HG03135 (cell line): ENCODE measurements at regions not wholly inside any gene's neighbourhood (a gene's known extent, or its start where the extent isn't known, plus 50 kb on each side); places are given as distances from the start of the nearest gene placed in this dataset.

Source experiments
- ATAC-seq: cut with Tn5 transposase; IDR thresholded peaks from one replicate; pipeline ENCODE4 v1.9.1; 2021; ENCODE audit warnings: mild to moderate bottlenecking, moderate library complexity; ENCODE audit not compliant: unreplicated experiment

GRCh38 chr10:128723631-128724205 is 597.5 kb upstream of the MKI67 start:
- ATAC-seq = no peak

DNA sequence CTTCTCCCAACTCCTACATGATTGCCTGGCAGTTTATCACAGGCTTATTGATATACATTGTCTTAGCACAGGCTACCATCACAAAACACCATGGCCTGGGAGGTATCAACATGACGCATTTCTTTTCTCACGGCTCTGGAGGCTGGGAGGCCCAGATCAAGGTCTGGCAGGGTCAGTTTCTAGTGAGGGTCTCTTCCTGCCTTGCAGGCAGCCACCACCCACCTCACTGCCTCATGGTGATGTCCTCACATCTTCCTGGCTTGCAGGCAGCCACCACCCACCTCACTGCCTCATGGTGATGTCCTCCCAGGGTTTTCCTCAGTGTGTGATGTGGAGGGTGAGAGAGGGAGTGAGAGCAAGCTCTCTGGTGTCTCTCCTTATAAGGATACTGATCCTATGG is 599.3 kb upstream of the MKI67 start:
- ATAC-seq = no peak

DNA sequence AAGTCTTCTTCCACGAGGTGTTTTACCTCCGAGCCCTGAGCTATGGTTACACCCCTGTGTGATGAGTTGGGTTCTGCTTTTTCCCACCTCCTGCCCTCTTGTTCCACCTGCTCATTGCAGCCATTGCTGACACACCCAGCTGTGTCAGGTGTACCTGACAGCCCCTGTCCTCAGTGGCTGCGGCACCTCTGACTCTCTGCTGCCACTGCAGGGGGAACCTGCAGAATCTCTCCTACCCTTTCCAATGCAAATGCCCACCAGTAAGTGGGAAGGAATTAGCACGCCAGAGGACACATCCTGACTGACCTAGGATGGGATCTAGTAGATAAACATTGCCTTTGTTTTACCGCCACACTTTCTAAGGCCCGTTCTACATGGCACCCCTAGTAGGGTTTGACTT is 600.9 kb upstream of the MKI67 start:
- ATAC-seq = no peak

GRCh38 chr10:128729910-128730420 is 603.7 kb upstream of the MKI67 start:
- no peak for ATAC-seq

GRCh38 chr10:128730922-128731321 is 604.7 kb upstream of the MKI67 start:
- ATAC-seq = no peak

DNA sequence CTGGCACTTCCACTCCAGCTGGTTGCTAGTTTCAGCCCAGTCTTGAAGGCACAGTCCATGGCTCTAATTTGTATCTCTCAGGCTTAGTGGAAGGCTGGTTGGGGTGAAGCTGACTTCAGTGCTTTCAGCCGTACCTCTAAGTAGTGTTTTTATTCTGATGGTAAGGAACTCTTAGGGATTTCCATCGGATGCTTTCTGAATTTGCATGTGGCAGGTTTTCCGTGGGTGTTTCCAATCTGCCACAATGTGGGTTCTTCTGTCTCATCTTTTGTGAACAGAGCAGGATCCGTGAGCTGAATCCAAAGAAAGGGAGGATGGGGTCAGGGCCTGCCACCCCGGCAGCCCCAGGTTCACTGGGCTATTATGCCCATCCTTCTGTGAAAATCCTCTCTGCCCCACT is 607.9 kb upstream of the MKI67 start:
- no peak for ATAC-seq

DNA sequence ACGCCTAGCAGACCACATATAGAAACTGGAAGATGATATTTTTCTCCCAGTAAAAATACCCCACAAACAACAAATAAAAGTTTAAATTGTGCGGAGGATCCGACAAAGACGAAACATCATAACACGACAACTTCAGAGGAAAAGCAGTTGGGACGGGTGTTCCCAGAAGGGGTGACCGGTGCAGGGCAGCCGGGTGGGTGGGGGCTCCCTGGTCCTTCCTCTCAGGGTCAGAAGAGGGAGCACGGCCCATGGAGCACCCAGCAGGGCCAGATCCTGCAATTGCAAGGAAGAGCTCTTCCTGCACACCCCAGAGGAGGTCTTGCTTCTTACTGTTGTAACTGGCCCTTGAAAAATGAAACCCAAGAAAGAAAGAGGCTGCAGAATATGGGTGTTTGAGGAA is 608.5 kb upstream of the MKI67 start:
- ATAC-seq = no peak

GRCh38 chr10:128735996-128736395 is 609.8 kb upstream of the MKI67 start:
- no peak for ATAC-seq

DNA sequence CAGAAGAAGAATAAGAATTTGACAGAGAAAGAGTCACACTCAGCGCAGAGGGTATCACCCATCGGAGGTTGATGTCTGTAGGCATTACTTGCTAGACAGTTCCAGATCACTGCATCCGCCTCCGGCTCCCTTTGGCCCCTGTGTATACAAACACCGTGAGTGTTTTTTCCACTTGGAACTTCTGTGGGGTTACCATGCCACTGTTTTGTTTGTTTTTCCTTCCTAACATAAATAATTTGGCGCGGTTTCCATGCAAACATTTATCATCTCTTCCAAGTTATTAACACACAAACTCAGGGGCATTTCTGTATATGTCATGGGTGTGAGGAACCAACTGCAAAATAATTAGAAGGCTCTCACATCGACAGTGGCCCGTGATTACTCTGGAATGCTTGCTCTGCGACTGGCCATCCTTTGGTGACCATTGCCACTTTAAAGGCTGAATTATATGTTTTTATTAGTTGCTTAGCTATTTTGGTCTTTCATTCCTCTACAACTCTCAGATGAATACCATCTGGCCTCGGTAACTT is 612.2 kb upstream of the MKI67 start:
- ATAC-seq = no peak

- ATAC-seq = no peak
These were observed 613.7 kb upstream of the MKI67 start for GRCh38 chr10:128739930-128740329.

DNA sequence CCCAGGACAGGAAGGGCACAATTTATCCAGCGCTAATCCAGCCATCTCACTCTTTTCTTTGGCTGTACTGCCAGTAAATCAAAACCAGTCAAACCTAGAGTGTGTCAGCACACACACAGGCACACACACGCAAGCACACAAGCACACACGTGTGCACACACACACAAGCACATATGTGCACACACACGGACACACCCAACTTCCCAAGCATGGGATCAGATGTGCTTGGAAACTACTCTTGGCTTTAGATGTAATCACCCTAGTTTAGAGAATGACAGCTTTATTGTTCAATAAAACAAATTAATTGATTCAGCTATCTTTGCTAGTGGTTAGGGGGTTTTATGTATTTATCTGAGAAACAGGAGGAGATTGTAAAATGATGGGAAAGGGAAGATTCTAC is 615.0 kb upstream of the MKI67 start:
- no peak for ATAC-seq

DNA sequence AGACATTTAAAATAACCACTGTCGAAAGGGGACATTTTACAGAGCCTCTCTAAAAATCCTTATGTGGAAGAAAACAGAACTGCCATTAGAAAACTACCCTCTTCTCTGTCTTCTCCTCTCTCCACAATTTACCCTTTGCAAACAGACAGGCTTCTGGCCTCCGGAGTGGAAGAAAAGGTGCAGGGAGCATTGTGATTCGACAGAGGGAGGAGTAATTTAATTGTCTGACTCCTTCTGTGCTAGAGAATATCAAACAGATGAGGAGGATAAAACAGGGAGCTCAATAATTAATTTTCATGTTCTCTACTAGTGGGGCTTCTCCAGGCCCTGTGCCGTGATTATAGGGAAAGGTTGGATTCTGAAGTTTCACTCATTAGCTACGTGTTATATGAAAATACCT is 615.5 kb upstream of the MKI67 start:
- no peak for ATAC-seq

- ATAC-seq = no peak
These were observed 617.9 kb upstream of the MKI67 start for GRCh38 chr10:128744092-128744491.

DNA sequence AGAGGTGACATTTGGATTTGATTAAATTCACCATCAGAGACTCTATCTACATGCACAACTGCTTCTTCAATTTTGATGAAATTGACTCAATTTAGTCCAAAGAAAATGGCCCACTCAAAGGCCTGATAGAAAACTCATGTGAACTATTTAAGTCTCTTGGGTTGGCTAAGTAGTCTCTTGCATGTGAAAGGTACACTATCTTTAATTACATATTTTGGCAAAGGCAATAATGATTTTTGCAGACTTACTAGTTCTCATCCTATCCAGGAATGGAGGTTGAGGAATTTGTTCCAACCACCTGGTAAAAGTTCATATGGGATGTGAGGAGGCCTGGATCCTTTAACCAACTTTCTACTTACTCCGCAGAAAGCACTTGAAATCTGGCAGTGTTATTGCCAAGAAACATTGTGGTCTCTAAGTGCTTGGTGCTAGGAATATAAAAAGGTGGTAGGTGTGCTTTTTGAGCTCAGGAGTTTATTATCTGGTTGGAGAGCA is 618.6 kb upstream of the MKI67 start:
- no peak for ATAC-seq

GRCh38 chr10:128747582-128748346 is 621.5 kb upstream of the MKI67 start:
- ATAC-seq = no peak

DNA sequence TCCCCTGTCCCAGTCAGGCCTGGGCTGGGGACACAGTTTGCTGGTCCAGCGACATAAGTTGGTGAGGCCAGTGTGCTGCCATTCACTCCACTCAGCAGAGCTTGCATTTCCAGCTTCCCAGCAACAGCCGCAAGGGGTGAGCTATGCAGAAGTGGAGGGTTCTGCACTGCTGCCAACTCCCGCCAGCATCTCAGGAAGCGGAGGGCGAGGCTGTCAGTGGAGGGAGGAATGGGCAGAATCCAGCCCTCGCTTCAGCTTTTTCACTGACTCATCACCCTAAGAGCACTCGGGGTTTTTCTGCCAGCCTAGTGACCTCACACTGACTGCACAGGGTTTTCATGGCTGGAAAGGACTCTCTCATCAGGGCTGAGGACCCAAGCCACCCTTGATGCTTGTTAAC is 625.1 kb upstream of the MKI67 start:
- no peak for ATAC-seq

- ATAC-seq = no peak
These were observed 625.6 kb upstream of the MKI67 start for GRCh38 chr10:128751851-128752250.

DNA sequence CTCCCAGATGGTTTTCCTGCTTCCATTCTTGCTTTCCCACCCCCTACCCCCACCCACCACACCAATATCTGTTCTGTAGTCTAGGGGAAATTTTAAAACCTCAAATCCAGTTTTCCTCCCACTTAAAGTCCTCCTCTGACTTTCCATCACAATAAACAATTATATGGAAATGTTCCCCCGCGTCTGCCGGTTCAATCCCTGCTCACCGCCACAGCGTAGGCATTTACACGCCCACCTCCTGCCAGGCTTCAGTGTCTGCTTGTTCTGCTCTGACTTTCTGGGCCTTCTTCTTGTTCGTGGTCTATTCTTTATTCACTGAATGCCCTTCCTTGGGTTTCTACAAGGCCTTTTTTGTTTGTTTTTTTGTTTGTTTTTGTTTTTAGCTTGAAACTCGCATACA is 633.0 kb upstream of the MKI67 start:
- ATAC-seq = no peak

GRCh38 chr10:128763588-128763987 is 637.4 kb upstream of the MKI67 start:
- no peak for ATAC-seq

GRCh38 chr10:128764190-128764589 is 638.0 kb upstream of the MKI67 start:
- no peak for ATAC-seq

- no peak for ATAC-seq
These were observed 640.7 kb upstream of the MKI67 start for GRCh38 chr10:128766915-128767314.

DNA sequence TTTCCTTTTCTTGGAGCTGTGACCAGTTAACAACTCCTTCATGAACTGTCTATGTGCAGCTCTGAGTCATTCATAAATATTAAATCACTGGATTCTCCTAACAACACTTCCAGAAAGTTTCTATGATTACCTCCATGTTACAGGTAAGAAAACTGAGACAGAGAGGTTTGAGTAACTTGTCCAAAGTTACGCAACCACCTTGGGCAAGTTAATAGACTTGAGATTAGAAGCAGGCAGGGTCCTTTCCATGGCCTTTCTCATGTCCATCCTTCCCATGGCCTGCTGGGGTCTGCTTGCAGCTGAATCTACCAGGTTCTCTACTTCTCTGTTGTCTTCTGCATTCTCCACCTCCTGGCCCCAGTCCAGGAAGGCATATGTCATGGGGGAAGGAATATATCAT is 648.8 kb upstream of the MKI67 start:
- ATAC-seq = no peak
